ENCODE measurements at regions not wholly inside any gene's neighbourhood (a gene's known extent, or its start where the extent isn't known, plus 50 kb on each side); places are given as distances from the start of the nearest gene placed in this dataset.
"Not testable (repeated sequence)": the region's sequence is repeated elsewhere in the genome, so short reads cannot be mapped to it uniquely, and the experiment has no call there.

GRCh38 chr14:89089330-89089729 lies 264.9 kb downstream of the TTC8 start:
- Mint-ChIP-seq H3K27me3 (no peaks in the 10 kb centered on the region), H3K9me3 (peaks cover 4% of the 10 kb centered on the region), H3K36me3 (no peaks in the 10 kb centered on the region), H3K27ac (no peak overlapping the region), H3K4me3 (no peak overlapping the region), H3K4me1 (ENCODE audit: unreplicated experiment) (peaks cover 6% of the 10 kb centered on the region)
- DNase-seq (ENCODE audit: extremely low spot score, unreplicated experiment) = no peak
- no peak for TF ChIP-seq CTCF (conservative IDR thresholded peaks at IDR 0.05)

DNA sequence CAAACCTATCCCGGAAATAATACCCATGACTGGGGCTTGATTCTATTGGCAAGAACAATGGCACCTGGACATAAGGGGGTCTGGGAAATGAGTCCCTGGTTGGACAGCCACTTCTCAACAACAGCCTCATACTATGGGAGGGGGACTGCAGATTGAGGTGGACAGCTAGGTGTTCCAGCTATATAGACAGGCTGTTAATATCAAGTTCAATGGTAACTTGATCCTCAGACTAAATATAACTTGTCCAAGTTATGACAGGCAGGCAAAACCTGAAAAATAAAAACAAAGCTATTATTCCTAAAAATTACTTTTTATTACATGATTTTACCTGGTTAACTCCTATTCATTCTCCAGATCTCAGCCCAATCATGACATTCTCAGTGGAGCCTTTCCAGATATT lies 267.3 kb downstream of the TTC8 start:
- Mint-ChIP-seq H3K4me3 (no peak overlapping the region), H3K27me3 (no peaks in the 10 kb centered on the region), H3K27ac (no peak overlapping the region), H3K36me3 (no peaks in the 10 kb centered on the region), H3K4me1 (ENCODE audit: unreplicated experiment) (no peaks in the 10 kb centered on the region), H3K9me3 (peaks cover 4% of the 10 kb centered on the region)
- no peak for DNase-seq (ENCODE audit: extremely low spot score, unreplicated experiment)
- no peak for TF ChIP-seq CTCF (conservative IDR thresholded peaks at IDR 0.05)

- peaks cover 4% of the 10 kb centered on the region for H3K9me3 Mint-ChIP-seq
- no peak for DNase-seq (ENCODE audit: extremely low spot score, unreplicated experiment)
- TF ChIP-seq CTCF (conservative IDR thresholded peaks at IDR 0.05) = no peak
- no peak overlapping the region for H3K4me3 Mint-ChIP-seq
- H3K36me3 Mint-ChIP-seq = no peaks in the 10 kb centered on the region
- H3K27ac Mint-ChIP-seq = no peak overlapping the region
- H3K27me3 Mint-ChIP-seq = no peaks in the 10 kb centered on the region
- no peaks in the 10 kb centered on the region for H3K4me1 Mint-ChIP-seq (ENCODE audit: unreplicated experiment)
Measured at GRCh38 chr14:89093083-89093730, 268.8 kb downstream of the TTC8 start.

- H3K9me3 Mint-ChIP-seq = peaks cover 4% of the 10 kb centered on the region
- no peak for DNase-seq (ENCODE audit: extremely low spot score, unreplicated experiment)
- TF ChIP-seq CTCF (conservative IDR thresholded peaks at IDR 0.05) = no peak
- H3K4me3 Mint-ChIP-seq = no peak overlapping the region
- H3K36me3 Mint-ChIP-seq = no peaks in the 10 kb centered on the region
- H3K27me3 Mint-ChIP-seq = no peaks in the 10 kb centered on the region
- no peaks in the 10 kb centered on the region for H3K4me1 Mint-ChIP-seq (ENCODE audit: unreplicated experiment)
- no peak overlapping the region for H3K27ac Mint-ChIP-seq
Measured at GRCh38 chr14:89095036-89095435, 270.6 kb downstream of the TTC8 start.

DNA sequence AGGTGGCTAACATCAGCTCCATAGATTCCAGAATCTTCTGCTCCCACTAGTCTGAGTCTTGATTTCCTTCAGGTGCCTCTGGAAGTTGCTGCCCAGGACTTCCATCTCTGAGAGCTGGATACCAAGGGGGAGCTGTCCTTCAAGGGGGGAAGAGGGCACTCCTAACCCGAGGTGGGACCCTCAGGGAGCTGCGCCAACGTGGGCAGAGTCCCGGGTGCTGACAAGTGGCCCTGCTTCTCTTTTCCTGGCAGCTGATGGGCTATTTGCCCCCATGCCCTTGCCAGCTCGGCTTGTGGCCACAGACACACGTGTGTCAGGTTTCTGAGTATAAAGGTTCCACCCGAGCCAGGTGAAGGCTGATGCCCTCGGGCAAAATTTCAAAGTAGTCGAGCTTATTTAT lies 272.5 kb downstream of the TTC8 start:
- no peak for TF ChIP-seq CTCF (conservative IDR thresholded peaks at IDR 0.05)
- Mint-ChIP-seq H3K27ac (no peak overlapping the region), H3K4me1 (ENCODE audit: unreplicated experiment) (no peaks in the 10 kb centered on the region), H3K4me3 (no peak overlapping the region), H3K27me3 (peaks cover 4% of the 10 kb centered on the region), H3K9me3 (peaks cover 4% of the 10 kb centered on the region), H3K36me3 (no peaks in the 10 kb centered on the region)
- no peak for DNase-seq (ENCODE audit: extremely low spot score, unreplicated experiment)

GRCh38 chr14:89098254-89098653 lies 273.8 kb downstream of the TTC8 start:
- Mint-ChIP-seq H3K27ac (no peak overlapping the region), H3K4me3 (no peak overlapping the region), H3K4me1 (ENCODE audit: unreplicated experiment) (no peaks in the 10 kb centered on the region), H3K27me3 (peaks cover 6% of the 10 kb centered on the region), H3K9me3 (peaks cover 1% of the 10 kb centered on the region), H3K36me3 (no peaks in the 10 kb centered on the region)
- no peak for TF ChIP-seq CTCF (conservative IDR thresholded peaks at IDR 0.05)
- DNase-seq (ENCODE audit: extremely low spot score, unreplicated experiment) = no peak

DNA sequence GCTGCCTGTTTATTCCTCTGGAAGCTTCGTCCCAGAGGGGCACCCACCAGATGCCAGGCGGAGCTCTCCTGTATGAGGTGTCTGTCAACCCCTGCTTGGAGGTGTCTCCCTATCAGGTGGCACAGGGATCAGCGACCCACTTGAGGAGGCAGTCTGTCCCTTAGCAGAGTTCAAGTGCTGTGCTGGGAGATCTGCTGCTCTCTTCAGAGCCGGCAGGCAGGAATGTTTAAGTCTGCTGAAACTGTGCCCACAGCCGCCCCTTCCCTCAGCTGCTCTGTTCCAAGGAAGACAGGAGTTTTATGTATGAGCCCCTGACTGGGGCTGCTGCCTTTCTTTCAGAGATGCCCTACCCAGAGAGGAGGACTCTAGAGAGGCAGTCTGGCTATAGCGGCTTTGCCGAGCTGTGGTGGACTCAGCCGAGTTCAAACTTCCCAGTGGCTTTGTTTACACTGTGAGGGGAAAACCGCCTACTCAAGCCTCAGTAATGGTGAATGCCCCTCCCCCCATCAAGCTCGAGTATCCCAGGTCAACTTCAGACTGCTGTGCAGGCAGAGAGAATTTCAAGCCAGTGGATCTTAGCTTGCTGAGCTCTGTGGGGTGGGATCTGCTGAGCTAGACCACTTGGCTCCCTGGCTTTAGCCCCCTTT lies 279.8 kb downstream of the TTC8 start:
- H3K4me1 Mint-ChIP-seq (ENCODE audit: unreplicated experiment); H3K4me3 Mint-ChIP-seq; H3K36me3 Mint-ChIP-seq; DNase-seq (ENCODE audit: extremely low spot score, unreplicated experiment); H3K27me3 Mint-ChIP-seq; H3K27ac Mint-ChIP-seq: not testable (repeated sequence)
- peaks cover 14% of the 10 kb centered on the region for H3K9me3 Mint-ChIP-seq

- not testable (repeated sequence) for H3K27ac Mint-ChIP-seq; H3K36me3 Mint-ChIP-seq; H3K4me3 Mint-ChIP-seq; H3K27me3 Mint-ChIP-seq; H3K4me1 Mint-ChIP-seq (ENCODE audit: unreplicated experiment); DNase-seq (ENCODE audit: extremely low spot score, unreplicated experiment)
- peaks cover 14% of the 10 kb centered on the region for H3K9me3 Mint-ChIP-seq
Measured at GRCh38 chr14:89104861-89105260, 280.4 kb downstream of the TTC8 start.

All from type B pancreatic cell (in vitro differentiated cells).